NCI-H1105 (cell line): ENCODE measurements at regions not wholly inside any gene's neighbourhood (a gene's known extent, or its start where the extent isn't known, plus 50 kb on each side); places are given as distances from the start of the nearest gene placed in this dataset.

Experiments
- DNase-seq: peaks from one replicate; lab custom pipeline; 2025; lab: John Stamatoyannopoulos, UW

DNA sequence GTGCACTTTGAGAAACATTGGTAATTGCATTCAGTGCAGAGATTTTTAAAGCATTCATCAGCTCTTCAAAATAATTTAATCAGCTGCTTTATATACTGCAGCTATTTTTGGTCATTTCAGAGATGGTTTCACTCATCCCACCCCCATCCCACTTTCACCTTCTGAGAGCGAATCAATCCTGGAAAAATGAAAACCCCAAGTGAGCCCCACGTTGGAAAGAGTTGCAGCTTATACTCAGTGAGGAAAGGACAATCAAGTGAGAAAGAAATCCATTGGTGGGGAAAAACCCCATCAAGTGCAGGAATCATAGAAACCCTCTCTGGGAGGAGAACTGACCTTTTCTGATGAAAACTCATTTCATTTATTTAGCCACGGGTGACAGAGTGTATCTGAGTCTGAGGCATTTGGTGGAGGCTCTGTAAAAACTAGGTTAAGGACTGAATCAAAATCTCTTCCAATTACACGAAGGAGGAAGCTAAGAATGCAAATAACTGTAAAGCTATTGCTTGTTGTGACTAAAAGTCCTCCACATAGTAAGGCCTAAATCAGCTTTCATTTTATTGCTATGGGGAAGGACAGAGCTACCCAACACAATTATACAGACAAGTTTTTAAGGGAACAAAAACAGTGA is 240.4 kb upstream of the PGRMC2 start:
- DNase-seq = no peak

DNA sequence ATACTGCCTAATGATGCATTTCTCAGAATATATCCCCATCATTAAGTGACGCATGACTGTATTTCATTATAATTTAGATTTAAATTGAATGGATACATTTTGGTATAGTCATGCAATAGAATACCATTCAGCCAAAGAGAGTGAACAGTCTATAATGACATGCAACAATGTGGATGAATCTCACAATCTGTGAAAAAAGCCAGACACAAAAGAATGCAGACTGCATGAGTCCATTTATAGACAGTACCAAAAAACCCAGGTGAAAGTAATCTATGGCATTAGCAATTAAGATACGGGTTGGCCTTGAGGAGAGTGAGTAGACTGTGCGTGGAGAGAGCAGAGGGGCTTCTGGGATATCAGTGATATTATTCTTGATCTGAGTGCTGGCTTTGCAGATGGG is 239.7 kb upstream of the PGRMC2 start:
- DNase-seq = no peak

DNA sequence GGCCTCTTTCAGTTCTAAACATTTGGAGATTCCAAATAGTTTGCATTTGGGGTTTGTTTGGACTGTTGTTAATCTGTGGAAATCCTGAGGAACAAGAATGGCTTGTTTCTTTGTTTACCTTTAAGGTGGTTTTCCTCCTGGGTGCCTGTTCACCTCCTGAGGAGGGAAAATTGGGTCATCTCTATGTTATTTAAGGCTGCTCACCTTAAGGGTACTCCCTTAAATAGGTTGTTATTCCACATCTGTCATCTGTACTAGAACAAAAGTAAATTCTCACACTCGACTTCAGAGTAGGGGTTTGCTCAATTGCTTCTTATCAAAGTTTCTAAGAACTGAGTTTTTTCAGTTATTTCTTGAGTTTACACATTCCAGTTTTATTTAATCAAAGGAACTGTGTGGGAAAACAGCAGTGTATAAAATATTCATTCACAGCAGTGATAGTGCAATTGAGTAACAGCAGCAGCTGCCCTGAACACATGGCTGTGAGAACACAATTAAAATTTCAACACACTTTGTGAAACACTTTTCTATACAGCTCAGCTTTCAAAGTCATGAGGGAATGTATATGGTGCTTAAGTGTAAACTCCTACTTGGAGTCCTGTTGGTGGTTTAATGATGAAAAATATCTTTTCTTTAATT is 238.5 kb upstream of the PGRMC2 start:
- no peak for DNase-seq

DNA sequence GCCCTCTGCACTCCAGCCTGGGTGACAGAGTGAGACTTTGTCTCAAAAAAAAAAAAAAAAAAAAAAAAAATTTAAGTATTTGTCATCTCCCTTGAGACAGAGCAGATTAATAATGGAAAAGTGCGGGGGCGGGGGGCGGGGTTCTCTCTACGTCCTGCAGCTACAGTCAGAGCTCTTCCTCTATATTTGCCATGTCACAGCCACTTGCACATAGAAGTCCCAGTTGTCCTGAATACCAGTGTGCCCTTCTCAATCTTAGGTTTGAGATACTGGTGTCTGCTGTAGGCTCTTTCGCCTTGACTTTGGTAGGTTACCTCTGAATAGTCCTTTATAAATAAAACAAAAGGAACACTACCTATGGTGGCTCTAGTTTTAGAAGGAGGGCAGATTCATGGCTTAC is 237.8 kb upstream of the PGRMC2 start:
- DNase-seq = no peak

DNA sequence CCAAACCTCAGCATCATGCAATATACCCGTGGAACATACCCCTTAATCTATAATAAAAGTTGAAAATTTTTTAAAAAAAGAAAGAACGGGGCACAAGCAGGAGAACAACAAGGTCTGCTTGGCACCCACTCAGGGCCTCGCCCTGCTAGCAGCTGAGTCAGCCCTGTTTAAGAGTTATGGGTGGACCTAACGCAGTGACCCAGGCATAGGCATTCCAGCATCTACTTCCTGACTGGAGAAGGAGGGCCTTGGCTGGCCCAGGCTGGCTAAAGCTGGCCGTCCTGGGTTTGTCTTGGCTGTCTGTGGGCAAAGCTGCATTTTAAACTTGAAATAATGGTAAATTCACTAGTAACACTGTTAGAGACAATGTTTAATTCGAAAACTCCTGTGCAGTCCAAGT is 236.7 kb upstream of the PGRMC2 start:
- no peak for DNase-seq

DNA sequence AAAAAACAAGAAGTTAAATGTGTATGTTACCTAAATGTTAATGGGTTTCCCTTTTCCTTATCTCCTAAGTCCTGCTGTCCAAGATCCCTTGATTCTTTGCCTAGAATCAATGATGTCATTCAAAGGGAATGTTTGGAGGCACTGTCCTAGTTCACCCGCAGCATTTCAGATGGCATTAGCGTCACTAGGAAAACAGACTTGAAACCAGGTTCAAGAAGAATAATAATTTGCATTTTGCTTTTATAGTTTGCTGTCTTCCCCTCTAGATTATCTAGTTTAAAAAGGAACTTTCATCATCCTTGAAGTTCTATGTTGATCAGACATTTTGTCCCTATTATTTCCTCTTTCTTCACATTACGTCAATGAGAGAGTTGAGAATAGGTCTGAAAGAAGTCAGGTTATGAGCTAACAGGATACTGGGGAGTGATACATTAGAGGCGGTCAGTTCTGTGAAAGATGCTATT is 234.1 kb upstream of the PGRMC2 start:
- DNase-seq = no peak

DNA sequence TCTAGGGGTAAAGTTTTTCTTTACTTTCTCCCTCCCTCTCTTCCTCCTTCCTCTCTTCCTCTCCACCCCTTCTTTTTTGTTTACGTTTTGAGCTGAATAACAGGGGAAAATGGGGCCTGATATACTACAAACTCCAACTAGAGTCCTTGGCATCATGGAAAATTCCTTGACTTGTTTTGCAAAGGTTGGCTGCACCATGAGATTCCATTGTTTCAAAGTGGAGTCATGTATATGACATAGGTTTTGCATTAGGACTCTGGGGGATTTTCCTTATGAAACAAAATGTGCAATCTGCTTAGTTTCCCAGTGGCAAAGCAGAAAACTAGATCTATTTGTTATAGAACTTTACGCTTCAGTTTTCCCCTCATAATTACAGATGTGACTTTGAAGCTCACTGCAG is 233.5 kb upstream of the PGRMC2 start:
- no peak for DNase-seq

DNA sequence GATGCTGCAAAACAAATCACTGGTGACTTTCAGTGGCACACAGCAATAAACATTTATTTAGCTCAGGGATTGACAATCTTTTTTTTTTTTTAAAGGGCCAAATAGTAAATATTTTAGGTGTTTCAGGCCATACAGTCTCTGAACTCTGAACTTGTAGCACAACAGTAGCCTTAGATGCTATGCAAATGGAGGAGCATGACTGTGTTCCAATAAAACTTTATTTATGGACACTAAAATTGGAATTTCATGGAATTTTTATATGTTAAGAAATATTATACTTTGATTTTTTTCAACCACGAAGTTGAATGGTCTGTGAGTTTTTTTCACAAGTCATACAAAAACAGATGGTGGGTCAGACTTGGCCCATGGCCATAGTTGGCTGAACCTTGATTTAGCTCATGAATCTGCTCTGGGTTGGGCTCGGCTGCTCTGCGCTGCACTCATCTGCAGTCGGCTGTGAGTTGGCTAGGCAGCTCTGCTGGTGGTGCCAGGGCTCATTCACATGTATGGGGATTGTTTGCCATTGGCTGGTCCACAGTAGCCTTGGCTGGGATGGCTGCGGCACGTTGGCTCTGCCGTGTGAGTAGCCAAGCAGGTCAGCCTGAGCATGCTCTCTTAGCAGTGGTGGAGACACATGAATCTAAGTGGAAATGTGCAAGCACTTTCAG is 231.7 kb upstream of the PGRMC2 start:
- DNase-seq = no peak

DNA sequence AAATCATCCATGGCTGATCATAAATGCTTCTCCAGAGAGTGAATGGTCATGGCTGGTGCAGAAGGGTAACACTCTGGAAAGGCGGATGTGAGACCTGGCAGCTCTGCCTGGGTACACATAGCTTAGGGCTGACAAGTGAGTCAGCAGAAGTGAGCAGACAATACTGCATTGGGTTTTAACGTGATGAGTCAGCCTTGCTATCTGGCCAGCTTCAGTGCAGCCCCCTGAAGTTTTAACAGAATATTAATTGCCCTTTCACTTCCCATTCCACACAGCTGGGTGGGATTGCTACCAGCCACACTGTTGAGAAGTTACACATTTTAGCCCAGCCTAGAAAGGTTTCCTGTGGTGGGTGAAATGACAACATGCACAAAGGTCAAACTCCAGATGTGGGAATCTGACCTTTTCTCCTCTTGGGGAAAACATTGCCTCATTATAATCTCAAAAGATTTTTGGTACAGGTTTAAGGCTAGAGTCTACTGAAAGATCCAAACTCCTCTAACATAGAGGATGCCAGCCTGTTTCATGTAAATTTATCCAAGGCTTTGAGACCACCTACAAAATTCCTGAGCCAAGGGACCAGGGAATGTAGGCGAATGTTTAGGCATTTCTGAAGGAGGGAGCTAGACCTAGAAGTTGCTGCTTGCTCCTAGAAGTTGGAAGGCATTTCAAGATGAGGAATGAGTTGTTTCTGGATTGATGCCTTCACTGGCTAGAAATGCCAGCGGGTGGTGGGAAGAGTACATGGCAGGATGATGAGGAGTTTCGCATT is 230.3 kb upstream of the PGRMC2 start:
- DNase-seq = no peak

DNA sequence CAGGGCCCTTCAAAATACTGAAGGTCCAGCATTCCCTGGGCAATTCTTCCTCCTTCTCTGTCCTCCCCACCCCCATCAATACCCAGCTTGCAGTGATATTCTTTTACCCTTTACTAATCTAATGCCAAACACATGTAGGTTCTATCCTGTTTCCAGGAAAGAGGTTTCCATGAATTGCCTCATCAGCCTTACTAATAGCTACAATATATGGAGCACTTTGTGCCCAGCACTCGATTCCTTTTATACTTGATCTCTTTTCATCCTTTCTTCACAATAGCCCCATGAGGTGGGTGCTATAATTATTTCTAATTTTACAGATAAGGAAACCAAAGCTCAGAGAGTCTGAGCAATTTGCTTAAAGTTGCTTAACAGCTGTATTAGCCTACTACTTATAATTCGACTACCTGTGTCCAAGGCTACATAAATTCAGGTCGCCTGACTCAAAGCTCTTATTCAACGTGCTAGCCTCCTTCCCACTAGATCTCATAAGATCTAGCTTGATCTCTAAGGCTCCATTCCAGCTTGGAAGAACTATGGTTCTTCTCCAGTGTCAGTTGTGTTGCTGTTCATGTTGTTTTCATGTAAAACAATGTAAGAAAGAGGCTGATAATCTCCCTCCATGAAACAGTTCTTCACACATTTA is 229.6 kb upstream of the PGRMC2 start:
- no peak for DNase-seq

DNA sequence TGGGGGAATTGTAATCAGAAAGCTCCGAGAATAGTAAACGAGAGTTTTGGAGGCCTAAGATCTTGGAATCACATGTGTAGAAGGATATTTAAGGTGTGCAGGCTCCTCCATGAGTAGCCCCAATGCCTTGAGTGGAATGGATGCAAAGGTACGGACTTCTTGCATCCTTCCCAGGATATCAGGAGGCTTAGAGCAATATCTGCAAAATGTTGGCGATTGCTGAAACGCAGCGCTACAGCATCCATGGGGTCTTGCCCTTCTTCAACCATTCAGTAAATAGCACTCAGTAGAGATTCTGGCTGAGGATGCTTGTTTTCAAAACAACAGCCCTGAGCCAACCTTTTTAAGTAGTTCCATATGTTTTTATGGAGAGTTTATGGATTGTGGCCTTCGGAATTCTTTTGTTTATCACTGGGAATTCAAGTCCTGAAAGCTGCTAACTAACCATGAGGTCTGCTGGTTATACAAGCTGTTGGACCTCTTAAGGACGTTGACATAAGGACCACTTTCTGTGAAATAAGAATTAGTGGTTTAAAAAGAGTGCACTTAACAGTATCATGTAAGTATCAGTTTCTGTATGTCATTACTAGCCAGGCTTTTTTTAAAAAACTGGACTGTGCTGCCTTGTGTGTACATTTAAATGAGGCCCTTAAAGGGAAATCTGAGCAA is 228.8 kb upstream of the PGRMC2 start:
- no peak for DNase-seq

DNA sequence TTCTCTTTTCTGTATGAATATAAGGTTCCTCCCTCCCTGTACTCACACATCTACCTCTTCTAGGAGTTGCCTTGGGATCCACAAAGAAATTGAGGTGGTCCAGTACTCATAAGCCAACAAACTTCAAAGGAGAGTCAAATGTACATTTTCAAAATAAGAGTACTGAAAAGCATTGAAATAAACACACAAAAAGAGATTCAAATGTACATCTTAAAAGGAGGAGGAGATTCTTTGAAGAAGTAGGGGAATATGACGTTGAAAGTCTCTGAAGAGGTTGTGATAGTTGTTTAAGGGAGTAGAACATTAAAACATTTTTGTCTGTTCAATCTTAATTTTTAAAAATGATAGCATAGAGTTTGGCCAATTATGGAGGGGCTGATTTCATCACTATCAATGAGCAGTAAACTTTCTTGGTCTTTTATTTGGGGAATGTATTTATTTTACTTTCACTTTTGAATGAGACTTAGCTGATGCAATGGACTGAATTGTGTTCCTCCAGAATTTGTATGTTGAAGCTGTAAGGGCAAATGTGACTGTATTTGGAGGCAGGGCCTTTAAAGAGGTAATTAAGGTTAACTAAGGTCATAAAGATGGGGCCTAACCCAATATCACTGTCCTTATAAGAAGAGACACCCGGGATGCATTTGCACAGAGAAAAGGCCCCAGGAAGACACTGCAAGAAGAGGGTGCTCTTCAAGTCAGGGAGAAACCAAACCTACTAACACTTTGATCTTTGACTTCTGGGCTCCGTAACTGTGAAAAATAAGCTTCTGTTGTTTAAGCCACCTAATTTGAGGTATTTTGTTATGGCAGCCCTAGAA is 226.3 kb upstream of the PGRMC2 start:
- no peak for DNase-seq

DNA sequence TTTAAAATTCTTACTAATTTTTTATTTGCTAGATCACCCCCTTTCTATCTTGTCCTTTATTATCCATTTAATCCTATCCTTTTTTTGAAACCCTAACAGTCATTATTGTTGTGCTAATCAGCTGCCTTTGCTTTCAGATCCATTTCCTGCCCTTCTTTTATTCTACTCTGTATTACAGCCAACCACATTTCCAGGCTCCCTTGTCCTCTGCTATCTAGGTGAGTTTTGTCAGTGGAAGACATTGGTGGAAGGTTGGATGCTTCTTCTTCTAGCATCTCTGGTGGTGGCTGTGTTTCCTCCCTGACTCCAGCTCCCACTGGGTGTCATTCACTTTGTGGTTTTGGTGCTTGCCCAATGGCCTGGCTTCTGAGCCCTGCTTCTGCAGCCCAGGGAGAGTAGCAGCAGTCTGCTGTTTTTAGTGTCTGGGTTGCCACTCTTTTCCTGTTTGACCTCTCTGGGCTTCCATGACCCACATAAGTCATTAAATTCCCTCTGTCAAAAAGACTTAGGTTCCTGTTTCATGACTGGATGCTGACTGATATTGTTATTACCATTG is 225.2 kb upstream of the PGRMC2 start:
- DNase-seq = no peak

DNA sequence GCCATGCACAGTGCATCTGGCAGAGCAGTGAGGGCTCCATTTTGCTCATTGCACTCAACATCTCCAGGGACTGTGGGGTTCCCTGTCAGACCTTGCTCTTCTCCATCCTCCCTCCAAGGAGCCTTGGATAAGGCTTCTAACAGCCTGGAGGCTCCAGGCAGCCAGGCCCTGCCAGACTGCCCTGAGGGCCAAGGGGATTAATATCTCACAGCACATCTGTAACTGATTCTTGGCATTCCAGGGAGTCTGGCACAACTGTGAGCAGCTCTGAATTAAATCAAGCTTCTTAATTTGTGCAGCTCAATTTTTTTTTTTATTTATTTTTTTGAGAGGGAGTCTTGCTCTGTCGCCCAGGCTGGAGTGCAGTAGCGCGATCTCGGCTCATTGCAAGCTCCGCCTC is 224.5 kb upstream of the PGRMC2 start:
- DNase-seq = no peak

DNA sequence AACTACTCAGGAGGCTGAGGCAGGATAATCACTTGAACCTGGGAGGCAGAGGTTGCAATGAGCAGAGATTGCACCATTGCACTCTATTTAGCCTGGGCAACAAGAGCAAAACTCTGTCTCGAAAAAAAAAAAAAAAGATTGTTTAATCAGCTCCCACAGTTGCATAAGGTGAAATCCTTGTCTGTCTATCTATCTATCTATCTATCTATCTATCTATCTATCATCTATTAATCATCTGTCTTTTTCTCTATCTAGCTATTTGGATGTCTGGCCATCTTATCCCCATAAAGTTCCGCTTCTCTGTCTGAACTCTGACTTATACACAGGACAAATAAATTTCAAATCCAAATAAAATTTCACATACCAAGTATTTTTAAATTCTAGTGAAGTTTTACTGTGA is 223.2 kb upstream of the PGRMC2 start:
- no peak for DNase-seq

DNA sequence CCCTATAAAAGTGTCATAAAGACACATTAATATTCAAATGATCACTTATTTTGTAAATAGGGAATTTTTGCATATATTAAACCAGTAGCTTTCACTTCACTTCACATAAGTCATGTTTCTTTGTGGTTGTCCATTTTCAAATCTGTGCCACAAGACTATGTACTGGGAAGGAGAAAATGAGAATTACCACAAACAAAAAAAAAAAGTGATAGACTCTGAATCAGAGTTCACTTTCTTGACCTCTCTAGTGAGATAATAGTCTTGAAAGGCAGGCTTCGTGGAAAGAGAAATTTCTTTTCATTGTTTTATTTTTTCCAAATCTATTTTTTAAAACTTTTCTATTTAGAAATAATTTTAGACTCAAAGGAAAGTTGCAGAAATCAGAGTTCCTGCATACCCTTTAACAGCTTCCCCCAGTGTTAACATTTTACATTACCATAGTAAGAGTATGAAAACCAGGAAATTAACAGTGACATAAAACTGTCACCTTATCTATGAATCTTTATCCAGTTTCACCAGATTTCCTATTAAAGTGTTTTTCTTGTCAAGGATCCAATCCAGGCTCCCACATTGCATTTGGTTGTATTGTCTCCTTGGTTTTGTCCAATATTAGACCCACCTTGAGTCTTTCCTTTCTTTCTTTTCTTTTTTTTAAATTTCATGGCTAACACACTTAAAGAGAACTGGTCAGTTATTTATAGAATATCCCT is 215.4 kb upstream of the PGRMC2 start:
- DNase-seq = no peak

DNA sequence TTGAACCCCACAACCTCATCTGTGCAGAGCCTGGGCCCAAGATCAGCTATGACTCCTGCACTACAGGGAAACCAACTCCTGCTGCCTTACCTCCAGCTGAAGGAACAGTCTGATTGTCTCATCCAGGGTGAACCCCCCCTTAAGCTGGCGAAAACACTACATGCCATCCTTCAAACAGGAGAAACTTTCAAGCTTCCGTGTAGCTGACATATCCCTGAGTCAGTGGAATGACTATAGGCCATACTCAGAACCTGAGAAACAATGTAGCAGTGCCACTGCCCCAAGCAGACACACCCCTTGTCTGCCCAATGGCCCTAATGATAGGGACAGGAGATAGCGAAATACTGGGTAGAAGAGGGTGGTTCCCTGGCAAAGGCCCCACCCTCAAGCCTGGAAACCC is 213.6 kb upstream of the PGRMC2 start:
- no peak for DNase-seq

DNA sequence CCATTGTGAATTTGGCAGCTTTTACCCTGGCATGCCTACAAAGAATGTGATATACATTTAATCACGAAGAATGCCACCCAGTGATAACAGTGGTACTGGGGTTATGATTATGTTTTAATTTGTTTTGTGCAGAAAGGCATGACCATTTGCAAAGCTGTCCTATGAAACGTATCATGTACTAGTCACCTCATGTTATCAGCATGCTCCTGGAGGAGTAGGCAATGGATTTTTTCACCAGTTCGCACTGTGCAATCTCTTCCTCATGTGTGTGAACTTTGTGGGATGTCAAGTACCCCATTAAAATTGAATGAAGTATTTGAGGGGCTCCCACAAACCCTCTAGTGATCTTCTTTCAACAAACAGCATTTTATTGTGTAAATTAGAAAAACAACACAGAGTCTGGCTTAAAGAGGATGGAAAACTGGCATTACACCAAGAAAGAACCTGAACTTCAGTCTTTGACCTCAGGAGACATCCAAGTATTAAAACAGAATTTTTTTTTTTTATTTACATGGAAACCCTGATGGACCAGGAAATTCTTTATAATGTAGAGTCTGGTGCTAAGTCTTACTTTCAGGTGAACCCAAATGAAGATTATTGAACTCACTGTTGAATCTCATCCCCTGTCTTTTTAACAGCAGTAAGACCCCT is 200.6 kb upstream of the PGRMC2 start:
- DNase-seq = no peak

DNA sequence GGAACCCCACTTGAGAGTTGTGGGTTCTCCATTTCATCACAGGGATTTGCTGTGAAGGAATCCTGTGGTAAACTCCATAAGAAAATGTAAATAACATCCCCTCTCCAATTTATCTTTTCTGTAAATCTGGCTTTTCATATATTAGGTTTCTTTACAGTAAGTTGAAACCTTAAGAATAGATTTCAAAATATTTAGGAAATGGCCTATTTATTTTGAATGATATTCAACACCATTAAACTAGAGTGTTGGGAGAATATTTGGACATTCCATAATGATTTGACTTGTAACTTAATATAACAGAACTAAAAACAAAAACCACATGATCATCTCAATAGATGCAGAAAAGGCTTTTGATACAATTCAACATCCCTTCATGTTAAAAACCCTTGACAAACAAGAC is 197.3 kb upstream of the PGRMC2 start:
- DNase-seq = no peak
